Activated CD8-positive, alpha-beta T cell treated with anti-CD3 and anti-CD28 coated beads for 36 hours (primary cell): ENCODE measurements at regions not wholly inside any gene's neighbourhood (a gene's known extent, or its start where the extent isn't known, plus 50 kb on each side); places are given as distances from the start of the nearest gene placed in this dataset.

Experiments used
- ATAC-seq: fragments of 200-7000 bp; cut with Tn5 transposase; one replicate; pipeline ENCODE4 v1.10.0; 2021; ENCODE audit warnings: mild to moderate bottlenecking, moderate library complexity
- CTCF ChIA-PET: fragments of 350-600 bp; sonication (Branson Sonifier 250); formaldehyde crosslinking; loops from one replicate; lab custom pipeline; 2021; ENCODE audit warnings: antibody characterized with exemption; lab: Charles Lee
- POLR2A ChIA-PET: fragments of 350-600 bp; sonication (Branson Sonifier 250); formaldehyde crosslinking; loops from one replicate; lab custom pipeline; 2021; ENCODE audit warnings: antibody characterized with exemption; lab: Charles Lee
- DNase-seq: peaks from one replicate; pipeline ENCODE4 v3.0.0-alpha.2; 2020
- H3K27ac Mint-ChIP-seq: one replicate; pipeline ENCODE4 v1.8.0; 2021; ENCODE audit warnings: mild to moderate bottlenecking, mixed read lengths
- H3K27me3 Mint-ChIP-seq: one replicate; pipeline ENCODE4 v1.8.0; 2021; ENCODE audit warnings: mixed read lengths
- H3K36me3 Mint-ChIP-seq: one replicate; pipeline ENCODE4 v1.8.0; 2021; ENCODE audit warnings: low read depth, mixed read lengths
- H3K4me1 Mint-ChIP-seq: one replicate; pipeline ENCODE4 v1.8.0; 2021; ENCODE audit warnings: low read depth, mixed read lengths
- H3K4me3 Mint-ChIP-seq: one replicate; pipeline ENCODE4 v1.8.0; 2021; ENCODE audit warnings: mild to moderate bottlenecking, moderate library complexity, mixed read lengths
- H3K9me3 Mint-ChIP-seq: one replicate; pipeline ENCODE4 v1.8.0; 2021; ENCODE audit warnings: mixed read lengths
- CTCF ChIP-seq: fragments of 200-600 bp; IDR thresholded peaks from one replicate; pipeline ENCODE4 v1.8.0; 2022; ENCODE audit warnings: antibody characterized with exemption, mild to moderate bottlenecking
- intact Hi-C: fragments of 100-400 bp; cut with micrococcal nuclease; formaldehyde crosslinking; loops from one replicate; pipeline ENCODE4 v1.10.0; 2022

GRCh38 chr17:77696721-77697460 is 261.6 kb upstream of the TNRC6C start:
- H3K4me3 Mint-ChIP-seq = no peak overlapping the region
- no peak overlapping the region for H3K27ac Mint-ChIP-seq
- DNase-seq (no peak), ATAC-seq (no peak)
- H3K4me1 Mint-ChIP-seq = peaks cover 11% of the 10 kb centered on the region
- intact Hi-C loops = no loop called here
- no peaks in the 10 kb centered on the region for H3K36me3 Mint-ChIP-seq
- peaks cover 5% of the 10 kb centered on the region for H3K9me3 Mint-ChIP-seq
- CTCF ChIA-PET = no interaction called here
- POLR2A ChIA-PET = interaction anchor here (0.7 kb wide), 1 partner anchor 29 kb away, joined by 3 read pairs; no protein-coding TSS in a partner anchor
- H3K27me3 Mint-ChIP-seq = peaks cover 2% of the 10 kb centered on the region
- TF ChIP-seq CTCF = no peak

- Mint-ChIP-seq H3K4me3 (no peak overlapping the region), H3K4me1 (peaks cover 4% of the 10 kb centered on the region), H3K9me3 (peaks cover 11% of the 10 kb centered on the region), H3K27ac (no peak overlapping the region), H3K27me3 (peaks cover 2% of the 10 kb centered on the region), H3K36me3 (no peaks in the 10 kb centered on the region)
- intact Hi-C loops = no loop called here
- ChIA-PET POLR2A (no interaction called here), CTCF (no interaction called here)
- no peak for TF ChIP-seq CTCF
- ATAC-seq = no peak
- no peak for DNase-seq
These were observed 260.8 kb upstream of the TNRC6C start for GRCh38 chr17:77697480-77698400.

- H3K9me3 Mint-ChIP-seq = peaks cover 15% of the 10 kb centered on the region
- H3K4me3 Mint-ChIP-seq = no peak overlapping the region
- H3K27ac Mint-ChIP-seq = no peak overlapping the region
- H3K27me3 Mint-ChIP-seq = peaks cover 2% of the 10 kb centered on the region
- no peaks in the 10 kb centered on the region for H3K36me3 Mint-ChIP-seq
- CTCF ChIA-PET = no interaction called here
- no peak for TF ChIP-seq CTCF
- intact Hi-C loops = no loop called here
- POLR2A ChIA-PET = no interaction called here
- no peak for ATAC-seq
- DNase-seq = no peak
- no peaks in the 10 kb centered on the region for H3K4me1 Mint-ChIP-seq
These were observed 259.4 kb upstream of the TNRC6C start for GRCh38 chr17:77698903-77699623.

GRCh38 chr17:77700165-77700881 is 258.2 kb upstream of the TNRC6C start:
- H3K27ac Mint-ChIP-seq = no peak overlapping the region
- no peak overlapping the region for H3K4me3 Mint-ChIP-seq
- H3K4me1 Mint-ChIP-seq = no peaks in the 10 kb centered on the region
- ATAC-seq (no peak), DNase-seq (no peak)
- H3K27me3 Mint-ChIP-seq = peaks cover 2% of the 10 kb centered on the region
- CTCF ChIA-PET = no interaction called here
- H3K36me3 Mint-ChIP-seq = peaks cover 6% of the 10 kb centered on the region
- POLR2A ChIA-PET = no interaction called here
- TF ChIP-seq CTCF = no peak
- intact Hi-C loops = no loop called here
- peaks cover 23% of the 10 kb centered on the region for H3K9me3 Mint-ChIP-seq
